ENCODE measurements at regions not wholly inside any gene's neighbourhood (a gene's known extent, or its start where the extent isn't known, plus 50 kb on each side); places are given as distances from the start of the nearest gene placed in this dataset.
A peak's percentile ranks its signal among the peaks of the same experiment; 100 is the strongest.

DNA sequence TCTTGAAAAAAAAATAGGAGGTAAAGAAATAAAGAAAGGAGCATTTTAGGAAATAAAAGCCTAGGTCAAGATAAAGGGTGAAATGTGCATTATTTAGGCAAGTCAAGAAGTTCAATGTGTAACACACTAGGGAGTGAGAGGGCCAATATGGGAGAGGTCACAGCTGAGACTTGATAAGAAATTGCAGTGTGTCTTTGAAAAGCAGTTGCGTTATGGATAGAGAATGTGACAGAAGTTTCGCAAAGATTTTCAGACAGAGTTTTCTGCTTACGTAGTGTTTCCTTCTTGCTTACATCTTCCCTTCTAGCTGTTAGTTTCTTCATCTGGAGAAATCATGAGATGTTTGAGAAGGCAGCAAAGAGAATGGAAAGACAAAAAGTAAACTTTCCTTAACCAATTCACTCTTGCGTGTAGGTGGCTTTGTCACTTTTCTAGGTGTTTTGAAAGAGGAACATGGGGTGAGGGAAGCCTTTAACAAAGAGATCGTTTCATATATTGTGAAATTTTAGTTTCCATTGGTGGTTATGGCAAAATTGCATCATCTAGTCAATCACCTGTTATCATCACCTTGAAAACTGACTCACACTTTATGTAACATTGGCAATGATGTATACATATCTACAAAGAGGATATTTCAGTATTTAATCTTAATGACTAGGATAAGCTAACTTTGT is 975.5 kb downstream of the OLFM4 start:
- 66% methylated on average over 5 of the region's 5 CpGs for WGBS (ENCODE audit: low lambda C conversion rate, missing lambda C conversion rate)
- Histone ChIP-seq H3K4me2 (no peak overlapping the region), H3K36me3 (replicated peaks; ENCODE audit: insufficient read depth, low read depth) (no peaks in the 10 kb centered on the region), H2AFZ (no peak overlapping the region), H3K9me3 (ENCODE audit: low read depth) (no peaks in the 10 kb centered on the region), H4K20me1 (ENCODE audit: insufficient read depth, poor library complexity, severe bottlenecking) (no peaks in the 10 kb centered on the region), H3K4me3 (no peak overlapping the region), H3K27ac (peak overlapping the region; percentile 2), H3K4me1 (ENCODE audit: insufficient read depth) (no peaks in the 10 kb centered on the region), H3K27me3 (no peaks in the 10 kb centered on the region), H3K9me2 (replicated peaks; ENCODE audit: insufficient read depth) (no peaks in the 10 kb centered on the region), H3K79me2 (no peaks in the 10 kb centered on the region)
- no peak for DNase-seq (ENCODE audit: low spot score)
- TF ChIP-seq EZH2phosphoT487 (IDR thresholded peaks at IDR 0.05; ENCODE audit: low read depth, severe bottlenecking, unreplicated experiment) (no peak), EZH2 (IDR thresholded peaks at IDR 0.05; ENCODE audit: borderline replicate concordance) (no peak)
- TF ChIP-seq, protein P1, sequence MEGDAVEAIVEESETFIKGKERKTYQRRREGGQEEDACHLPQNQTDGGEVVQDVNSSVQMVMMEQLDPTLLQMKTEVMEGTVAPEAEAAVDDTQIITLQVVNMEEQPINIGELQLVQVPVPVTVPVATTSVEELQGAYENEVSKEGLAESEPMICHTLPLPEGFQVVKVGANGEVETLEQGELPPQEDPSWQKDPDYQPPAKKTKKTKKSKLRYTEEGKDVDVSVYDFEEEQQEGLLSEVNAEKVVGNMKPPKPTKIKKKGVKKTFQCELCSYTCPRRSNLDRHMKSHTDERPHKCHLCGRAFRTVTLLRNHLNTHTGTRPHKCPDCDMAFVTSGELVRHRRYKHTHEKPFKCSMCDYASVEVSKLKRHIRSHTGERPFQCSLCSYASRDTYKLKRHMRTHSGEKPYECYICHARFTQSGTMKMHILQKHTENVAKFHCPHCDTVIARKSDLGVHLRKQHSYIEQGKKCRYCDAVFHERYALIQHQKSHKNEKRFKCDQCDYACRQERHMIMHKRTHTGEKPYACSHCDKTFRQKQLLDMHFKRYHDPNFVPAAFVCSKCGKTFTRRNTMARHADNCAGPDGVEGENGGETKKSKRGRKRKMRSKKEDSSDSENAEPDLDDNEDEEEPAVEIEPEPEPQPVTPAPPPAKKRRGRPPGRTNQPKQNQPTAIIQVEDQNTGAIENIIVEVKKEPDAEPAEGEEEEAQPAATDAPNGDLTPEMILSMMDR (IDR thresholded peaks at IDR 0.05; ENCODE audit: poor library complexity) = no peak

DNA sequence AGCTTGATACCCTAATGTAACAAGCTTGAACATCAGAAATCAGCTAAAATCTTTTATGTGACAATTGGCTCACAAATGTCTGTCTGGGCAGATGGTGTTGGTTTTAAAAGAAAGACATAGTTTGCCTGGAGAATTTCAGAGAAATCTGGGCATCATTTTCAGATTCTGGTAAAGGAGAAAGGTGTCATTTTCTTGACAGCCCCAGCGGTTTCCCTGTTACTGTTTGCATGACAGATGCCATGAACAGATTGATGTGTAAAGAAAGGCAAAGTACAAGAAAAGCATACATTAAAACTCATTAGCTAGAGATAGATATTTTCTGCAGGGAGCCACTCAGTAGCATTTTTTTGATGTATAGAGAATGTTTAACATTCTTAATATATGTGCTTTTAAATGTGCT is 987.9 kb downstream of the OLFM4 start:
- Histone ChIP-seq H3K36me3 (replicated peaks; ENCODE audit: insufficient read depth, low read depth) (no peaks in the 10 kb centered on the region), H3K79me2 (no peaks in the 10 kb centered on the region), H3K4me1 (ENCODE audit: insufficient read depth) (no peaks in the 10 kb centered on the region), H3K9me3 (ENCODE audit: low read depth) (no peaks in the 10 kb centered on the region), H3K4me3 (no peak overlapping the region), H3K9me2 (replicated peaks; ENCODE audit: insufficient read depth) (no peaks in the 10 kb centered on the region), H3K27ac (no peak overlapping the region), H4K20me1 (ENCODE audit: insufficient read depth, poor library complexity, severe bottlenecking) (no peaks in the 10 kb centered on the region), H3K27me3 (no peaks in the 10 kb centered on the region), H2AFZ (no peak overlapping the region), H3K4me2 (no peak overlapping the region)
- TF ChIP-seq EZH2phosphoT487 (IDR thresholded peaks at IDR 0.05; ENCODE audit: low read depth, severe bottlenecking, unreplicated experiment) (no peak), EZH2 (IDR thresholded peaks at IDR 0.05; ENCODE audit: borderline replicate concordance) (no peak)
- TF ChIP-seq, protein P1 (IDR thresholded peaks at IDR 0.05; ENCODE audit: poor library complexity) = no peak
- whole genome bisulfite sequencing (ENCODE audit: low lambda C conversion rate, missing lambda C conversion rate) = 64% methylated on average over 1 of the region's 1 CpG
- no peak for DNase-seq (ENCODE audit: low spot score)

GRCh38 chr13:54018485-54018884 is 989.9 kb downstream of the OLFM4 start:
- Histone ChIP-seq H3K4me2 (no peak overlapping the region), H3K27me3 (no peaks in the 10 kb centered on the region), H4K20me1 (ENCODE audit: insufficient read depth, poor library complexity, severe bottlenecking) (no peaks in the 10 kb centered on the region), H2AFZ (no peak overlapping the region), H3K4me3 (no peak overlapping the region), H3K79me2 (no peaks in the 10 kb centered on the region), H3K9me3 (ENCODE audit: low read depth) (no peaks in the 10 kb centered on the region), H3K36me3 (replicated peaks; ENCODE audit: insufficient read depth, low read depth) (no peaks in the 10 kb centered on the region), H3K9me2 (replicated peaks; ENCODE audit: insufficient read depth) (no peaks in the 10 kb centered on the region), H3K27ac (no peak overlapping the region), H3K4me1 (ENCODE audit: insufficient read depth) (no peaks in the 10 kb centered on the region)
- TF ChIP-seq EZH2phosphoT487 (IDR thresholded peaks at IDR 0.05; ENCODE audit: low read depth, severe bottlenecking, unreplicated experiment) = no peak
- TF ChIP-seq, protein P1 (IDR thresholded peaks at IDR 0.05; ENCODE audit: poor library complexity) = no peak
- no peak for DNase-seq (ENCODE audit: low spot score)
- 95% methylated on average over 3 of the region's 3 CpGs for WGBS (ENCODE audit: low lambda C conversion rate, missing lambda C conversion rate)

All from hepatocyte (in vitro differentiated cells).